SKM-1 (cell line): ENCODE measurements at regions not wholly inside any gene's neighbourhood (a gene's known extent, or its start where the extent isn't known, plus 50 kb on each side); places are given as distances from the start of the nearest gene placed in this dataset.

Source experiments
- DNase-seq: peaks from one replicate; lab custom pipeline; 2025; ENCODE audit not compliant: unreplicated experiment; lab: John Stamatoyannopoulos, UW

DNA sequence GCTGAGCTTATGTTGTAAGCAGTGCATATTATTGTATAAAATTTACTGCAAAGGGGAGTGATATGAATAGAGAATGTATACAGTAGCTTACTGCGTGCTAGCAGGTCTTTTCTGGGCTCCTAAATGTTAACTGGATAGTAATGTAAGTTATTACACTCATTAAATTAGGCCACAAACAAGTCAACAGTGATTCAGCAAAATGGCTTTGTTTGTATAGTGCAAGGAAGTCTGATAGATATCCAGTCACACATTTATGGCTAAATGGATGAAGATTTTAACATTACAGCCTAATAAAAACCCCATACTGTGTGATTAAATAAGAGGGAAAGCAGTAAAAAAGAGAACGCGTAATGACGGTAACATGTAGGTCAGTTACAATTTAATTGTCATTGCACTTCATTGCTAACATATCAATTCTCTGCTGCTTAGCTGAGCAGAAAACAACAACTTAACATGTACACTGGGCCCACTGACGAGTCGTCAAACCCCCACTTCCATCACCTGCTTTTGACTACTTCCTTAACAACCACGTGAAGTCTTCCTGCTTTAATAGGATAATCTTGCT lies 665.0 kb upstream of the FANCL start:
- DNase-seq, result no peak

DNA sequence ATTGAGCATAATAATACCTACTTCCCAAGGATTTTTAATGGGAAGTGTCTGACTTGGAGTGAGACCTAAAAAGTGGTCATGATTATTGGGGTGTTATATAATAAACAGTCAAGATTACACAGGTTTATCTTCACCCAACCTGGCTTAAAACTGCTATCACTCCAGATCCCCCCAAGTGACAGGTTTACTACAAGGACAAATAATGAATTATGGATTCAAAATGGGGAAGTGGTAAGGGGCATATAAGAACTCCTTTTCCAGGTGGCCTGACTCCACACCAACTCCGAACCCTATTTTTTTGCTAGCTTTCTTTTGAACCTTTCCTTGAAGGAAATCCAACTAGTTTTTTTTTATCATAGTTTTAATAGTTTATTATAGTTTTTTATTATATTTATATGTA lies 663.0 kb upstream of the FANCL start:
- no peak for DNase-seq

DNA sequence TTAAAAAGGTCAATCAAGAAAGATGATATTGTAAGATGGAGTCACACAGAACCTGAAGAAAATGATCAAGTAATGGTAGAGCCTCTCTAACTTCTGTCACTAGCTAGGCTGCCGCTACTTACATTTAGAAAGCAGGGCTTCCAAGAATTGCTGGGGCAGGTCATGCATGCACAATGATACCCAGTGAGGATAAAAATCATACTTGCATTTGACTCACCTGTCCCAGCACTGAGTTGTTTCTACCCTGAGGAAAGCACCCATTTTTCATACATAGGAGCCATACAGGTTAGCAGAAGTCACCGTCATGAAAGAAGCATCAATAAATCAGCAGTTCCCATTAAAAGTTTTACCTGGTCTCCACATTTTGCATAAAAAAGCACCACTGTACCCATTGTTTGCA lies 662.3 kb upstream of the FANCL start:
- DNase-seq, result no peak

DNA sequence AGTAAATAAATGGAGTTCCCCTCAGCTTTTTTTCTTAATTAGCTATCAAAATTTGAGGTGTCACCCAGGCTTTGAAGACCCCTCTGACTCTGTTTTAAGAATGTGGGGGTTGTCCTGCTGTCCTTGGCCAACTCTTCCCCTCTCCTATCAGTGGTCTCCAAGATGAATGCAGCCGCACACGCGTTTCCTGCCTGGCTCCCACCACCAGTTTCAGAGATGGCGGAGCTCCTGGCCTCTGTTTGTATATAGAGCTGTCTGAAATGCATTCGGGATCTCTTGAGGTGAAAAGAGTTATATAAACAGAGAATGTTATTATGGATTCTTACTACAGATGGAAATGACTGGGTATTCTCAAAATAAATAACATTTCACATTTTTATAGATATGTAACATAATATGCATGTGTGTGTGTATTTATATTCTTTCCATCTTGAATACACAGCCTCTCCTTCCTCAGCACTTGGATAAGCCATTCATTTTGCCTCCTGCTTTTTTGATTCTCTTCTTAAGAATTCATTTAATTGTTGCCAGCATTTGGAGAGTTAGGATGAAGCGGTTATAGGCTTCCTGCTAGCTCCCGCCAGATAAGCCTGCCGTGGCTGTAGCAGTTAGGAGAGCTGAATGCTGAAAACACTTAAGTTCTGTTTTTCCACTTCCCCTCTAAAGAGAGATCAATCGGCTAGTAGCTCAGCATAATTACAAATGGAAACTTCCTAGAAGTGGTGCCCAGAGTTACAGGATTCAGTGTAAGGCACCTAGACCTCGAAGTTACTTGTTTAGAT lies 659.3 kb upstream of the FANCL start:
- no peak for DNase-seq

DNA sequence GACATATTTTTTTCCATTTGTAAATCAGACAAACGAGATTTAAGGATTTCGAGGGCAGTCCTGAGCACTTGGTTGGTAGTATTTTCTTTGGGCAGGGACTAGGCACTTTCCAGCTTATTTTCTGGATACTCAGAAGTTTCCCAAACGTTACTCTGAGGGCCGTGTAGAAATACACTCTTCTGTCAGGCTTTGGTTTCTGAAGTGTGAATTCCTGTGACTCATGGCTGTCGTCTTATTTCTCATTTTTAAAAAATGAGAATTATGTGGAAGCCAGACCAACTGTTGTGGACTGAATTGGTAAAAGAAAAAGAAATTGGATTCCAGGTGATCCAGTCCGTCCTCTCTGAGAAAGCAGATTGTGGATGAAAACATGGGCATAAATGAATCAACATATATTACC lies 658.6 kb upstream of the FANCL start:
- no peak for DNase-seq

DNA sequence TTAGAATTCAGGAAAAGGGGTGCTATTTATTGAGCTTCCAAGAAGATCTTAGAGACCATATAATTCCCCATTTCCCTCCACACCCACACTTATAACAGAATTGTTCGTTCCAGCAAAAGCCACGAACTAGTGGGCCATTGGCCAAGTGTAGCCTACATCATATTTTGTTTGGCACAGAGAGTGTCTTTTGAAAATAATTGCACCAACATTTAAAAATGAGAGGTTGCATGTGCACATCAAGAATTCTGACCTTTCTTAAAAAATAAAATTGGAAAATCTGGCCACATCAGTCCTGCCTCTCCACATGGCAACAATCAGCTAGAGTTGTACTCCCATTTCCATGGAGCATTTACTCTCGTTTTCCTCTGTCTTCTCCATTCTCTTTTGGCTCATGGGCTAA lies 655.5 kb upstream of the FANCL start:
- no peak for DNase-seq

DNA sequence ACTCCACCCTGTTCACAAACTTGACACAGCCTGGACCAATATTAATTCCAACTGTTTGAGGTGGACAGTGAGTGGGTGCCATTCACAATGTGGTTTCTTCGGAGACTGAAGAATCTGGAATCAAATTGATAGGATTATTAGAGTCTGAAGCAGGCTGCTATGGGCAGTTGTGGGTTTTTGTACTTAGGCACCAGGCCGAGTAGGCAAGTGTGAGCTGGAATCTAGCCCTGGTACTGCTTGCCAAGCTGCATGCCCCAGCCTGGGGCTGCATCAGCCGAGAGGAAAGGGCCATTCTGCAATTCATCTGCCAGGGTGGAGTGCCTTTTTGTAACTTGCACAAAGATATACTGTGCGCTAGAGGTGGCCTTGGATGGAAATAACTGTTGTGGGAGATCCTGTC lies 654.7 kb upstream of the FANCL start:
- no peak for DNase-seq

DNA sequence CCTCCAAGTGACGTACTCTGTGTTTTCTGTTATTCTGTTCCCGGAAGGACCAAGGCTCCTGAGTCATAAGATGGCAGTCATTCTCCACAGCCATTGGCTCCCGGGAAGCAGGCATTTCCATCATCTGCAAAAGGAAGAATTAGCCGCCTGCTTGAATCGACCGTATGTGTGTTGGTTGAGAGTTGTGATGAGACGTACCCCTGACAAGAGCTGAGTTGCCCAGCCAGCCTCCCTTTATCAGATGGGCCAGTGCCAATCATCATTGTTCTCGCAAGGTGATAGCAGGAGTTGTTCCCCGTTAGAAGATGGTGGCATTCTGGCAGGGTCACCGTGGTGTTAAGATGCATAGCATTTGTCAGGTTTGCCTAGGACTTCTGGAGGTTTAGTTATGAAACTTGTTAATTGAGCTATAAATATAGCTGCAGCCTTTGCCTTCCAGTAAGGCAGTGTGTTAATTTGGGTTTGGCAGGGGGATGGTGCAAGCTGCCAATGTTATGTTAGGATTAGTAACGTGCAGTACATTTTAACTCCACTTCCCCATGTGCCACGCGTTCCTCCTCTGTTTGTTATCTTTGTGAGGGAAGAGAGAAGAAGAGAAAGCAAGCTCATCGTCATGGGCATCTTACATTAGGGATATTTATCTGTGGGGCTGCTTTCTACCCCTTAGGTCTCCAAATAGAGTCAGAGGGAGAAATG lies 652.7 kb upstream of the FANCL start:
- DNase-seq, result no peak

DNA sequence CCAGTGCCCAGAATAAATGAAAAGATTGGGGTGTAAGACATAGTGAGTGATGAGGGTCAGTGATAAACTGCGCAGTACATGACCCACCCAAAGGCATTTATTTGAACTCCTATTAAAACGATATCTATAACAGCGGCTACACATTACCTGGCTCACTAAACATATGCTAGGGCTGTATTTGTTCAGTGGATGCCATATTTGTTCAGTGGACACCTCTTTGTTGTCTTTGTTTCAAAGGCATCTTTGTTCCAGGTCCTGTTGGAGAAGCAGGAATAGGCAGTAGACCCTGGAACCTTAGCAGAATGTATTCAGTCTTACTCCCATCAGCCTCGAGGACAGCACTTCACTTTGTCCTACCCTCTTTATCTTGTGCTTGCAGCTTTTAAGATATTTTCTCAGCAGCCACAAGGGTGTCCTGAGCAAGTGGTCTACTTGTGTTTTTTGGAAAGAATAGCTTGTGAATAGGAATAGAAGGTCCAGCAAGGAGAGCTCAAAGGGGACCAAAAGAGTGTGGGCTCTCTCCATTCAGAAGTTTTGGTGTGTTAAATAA lies 650.8 kb upstream of the FANCL start:
- no peak for DNase-seq

DNA sequence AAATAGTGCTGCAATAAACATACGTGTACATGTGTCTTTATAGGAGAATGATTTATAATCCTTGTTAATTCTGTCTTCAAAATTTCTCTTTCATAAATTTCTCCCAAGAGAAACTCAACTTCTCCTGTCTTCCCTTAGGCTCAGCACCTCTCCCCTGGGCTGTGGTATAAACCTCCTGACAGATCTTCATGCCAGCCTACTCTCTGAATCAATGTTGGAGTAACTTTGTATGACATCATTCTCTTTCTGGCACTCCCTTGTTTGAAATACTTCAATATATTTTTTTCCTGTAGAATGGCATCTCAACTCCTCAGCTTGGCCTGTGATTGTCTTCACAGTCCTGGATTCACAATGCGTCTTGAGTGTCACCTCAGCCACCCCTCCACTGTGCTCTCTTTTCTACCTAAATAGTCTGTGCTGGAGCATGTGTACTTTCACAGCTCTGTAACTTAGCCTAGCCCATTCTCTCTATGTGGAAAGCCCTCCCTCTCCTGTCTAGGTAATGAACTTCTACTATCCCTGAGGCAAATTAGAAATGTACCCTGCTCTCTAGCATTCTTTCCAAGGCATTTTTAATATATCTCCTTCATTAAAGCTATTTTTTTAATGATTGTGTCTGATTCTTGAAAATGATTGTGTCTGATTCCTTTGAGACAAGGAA lies 649.9 kb upstream of the FANCL start:
- DNase-seq, result no peak

DNA sequence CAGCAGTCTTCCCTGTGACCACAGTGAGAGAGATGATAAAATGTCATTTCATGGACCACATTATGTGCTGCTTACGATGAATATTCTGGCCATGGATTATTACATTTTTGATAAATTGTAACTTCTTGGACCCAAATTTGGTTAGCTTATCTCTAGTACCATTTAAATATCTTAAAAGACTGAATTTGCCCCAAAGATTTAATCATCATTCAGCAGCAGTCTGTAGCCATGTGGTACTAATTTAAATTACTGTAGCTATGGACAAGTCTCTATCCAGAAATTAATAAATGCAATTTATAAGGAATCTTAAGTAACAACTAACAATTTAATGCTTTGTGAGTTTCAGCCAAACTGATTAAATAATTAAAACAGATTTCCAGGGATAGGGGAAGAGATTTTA lies 644.9 kb upstream of the FANCL start:
- DNase-seq, result no peak

DNA sequence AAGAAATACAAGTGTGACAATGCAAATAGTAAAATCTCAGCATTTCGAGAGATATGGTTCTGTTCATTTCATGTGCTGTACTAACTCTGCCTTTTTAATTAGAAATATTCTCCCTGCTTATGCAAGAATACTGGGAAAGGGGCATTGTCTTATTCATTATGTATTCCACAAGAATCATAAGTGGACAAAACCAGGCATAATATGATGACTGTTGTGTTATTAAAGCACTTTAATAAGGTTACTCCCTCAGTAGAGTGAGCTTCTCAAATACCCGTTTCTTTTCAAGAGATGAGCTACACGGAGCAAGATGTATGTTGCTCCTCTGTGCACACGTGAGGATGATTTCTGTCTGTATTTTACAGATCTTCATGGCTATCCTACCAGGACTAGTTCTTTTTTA lies 638.7 kb upstream of the FANCL start:
- DNase-seq, result no peak

DNA sequence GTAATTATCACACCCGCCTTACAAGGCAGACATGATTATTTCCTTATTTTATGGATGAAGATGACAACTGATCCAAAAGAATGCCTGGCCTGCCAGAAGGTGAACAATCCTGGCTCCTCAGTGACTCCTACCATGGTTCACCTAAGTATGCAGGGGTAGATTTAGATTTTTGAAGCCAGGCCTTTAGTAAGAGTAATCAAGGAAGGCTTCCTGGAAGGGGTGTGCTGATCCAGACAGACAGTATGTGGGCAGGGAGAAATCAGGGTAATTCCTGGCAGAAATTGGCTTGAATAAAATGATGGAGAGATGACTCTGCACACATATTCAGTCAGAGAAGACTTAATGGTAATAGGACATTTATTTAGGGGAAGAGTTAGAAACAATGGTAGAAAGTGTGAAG lies 637.7 kb upstream of the FANCL start:
- DNase-seq, result no peak

DNA sequence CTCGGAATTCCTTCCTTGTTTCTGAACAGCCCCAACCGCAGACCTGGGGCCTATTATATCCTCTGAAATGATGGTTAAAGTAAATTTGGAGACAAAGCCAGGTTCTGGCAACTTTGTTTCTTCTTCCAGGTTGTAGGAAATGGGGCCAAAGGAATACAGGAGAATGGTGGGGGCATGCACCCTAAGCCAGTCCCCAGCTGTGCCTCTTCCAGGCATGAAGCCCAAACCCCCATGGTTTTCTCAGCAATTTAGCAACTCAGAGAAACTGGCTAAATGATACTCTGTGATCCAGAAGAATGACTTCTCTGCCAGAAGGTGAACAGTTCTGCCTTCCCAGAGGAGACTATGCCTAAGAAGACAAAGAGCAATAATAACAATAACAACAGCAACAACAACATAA lies 635.0 kb upstream of the FANCL start:
- DNase-seq, result no peak

DNA sequence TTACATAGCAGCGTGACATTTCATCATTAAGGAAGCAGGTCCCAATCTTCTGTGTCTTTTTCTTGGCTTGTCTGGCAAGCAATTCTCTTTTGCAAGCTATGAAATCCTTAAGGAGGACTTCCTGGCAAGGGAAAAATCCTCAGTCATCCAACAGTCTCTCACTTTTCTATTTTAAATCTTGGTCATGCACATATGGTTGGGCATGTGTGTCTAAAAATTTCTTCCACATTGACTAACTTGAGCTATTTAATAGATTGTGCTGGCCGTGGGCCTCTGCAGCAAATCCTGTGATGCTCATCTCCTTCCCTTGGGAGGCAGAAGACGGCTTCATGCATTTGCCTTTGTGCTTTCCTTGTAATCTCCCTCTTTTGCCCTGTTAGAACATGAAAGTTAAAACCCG lies 634.3 kb upstream of the FANCL start:
- no peak for DNase-seq

DNA sequence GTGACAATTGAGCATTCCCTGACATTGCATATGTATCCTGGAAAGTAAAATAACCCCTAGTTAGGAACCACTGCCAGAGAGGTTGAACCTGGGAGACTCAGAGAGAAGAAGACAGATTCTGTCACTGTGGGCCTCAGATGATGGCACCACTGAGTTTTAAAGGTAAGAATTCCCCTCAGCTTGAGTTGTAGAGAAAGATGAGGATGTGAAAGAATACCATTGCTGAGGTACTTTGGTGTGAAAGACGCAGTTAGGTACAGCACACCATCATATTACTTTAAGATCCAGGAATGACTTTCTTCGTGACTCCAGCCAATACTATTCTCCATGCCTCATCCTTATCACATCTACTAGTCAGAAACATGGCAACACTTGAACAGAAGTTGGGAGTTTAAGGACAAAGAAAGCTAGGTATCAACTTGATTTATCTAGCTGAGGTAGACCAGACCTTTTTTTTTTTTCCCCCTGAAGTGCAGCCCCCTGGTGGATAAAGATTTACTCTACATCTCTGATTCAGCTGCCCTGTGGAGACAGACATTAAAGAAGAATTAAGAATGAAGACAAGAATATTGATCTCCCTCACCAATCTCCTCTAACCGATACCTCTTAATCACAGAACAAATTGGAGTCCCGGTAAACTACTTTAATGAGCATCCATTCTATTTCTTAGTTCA lies 630.5 kb upstream of the FANCL start:
- DNase-seq, result no peak

DNA sequence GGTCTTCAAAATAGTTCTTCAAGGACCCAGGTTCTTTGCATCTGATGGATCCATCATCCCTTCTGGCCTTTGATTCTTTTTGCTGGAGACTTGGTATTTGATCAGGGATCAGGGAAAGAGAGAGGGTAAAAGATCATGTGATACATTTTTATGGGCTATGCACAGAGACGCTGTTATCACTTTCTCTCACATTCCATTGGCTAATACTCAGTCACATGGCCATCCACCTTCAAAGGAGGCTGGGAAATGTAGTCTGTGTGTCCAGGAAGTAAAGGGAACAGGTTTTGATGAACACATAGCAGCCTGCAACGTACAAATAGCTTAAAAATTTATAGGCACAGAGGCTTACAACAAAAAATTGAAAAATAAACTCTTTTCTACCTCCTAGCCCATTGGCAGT lies 629.6 kb upstream of the FANCL start:
- no peak for DNase-seq

DNA sequence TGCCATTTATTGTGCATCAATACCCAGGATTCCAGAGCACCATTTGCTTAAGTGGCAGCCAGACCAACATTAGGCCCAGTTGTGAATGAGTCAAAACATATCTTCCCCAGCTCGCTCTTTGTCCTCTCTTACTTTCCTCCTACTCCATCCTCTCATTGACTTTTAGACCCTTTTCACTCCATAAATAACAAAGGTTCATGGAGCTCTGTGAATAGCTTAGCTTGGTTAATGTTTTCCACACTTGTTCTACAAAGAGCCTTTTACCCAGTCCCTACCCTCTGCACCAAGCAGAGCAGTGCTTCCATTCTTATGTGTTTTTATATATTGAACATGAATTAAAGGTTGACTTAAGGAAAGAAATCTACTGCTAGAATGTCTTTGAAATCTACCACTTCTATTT lies 625.8 kb upstream of the FANCL start:
- DNase-seq, result no peak

DNA sequence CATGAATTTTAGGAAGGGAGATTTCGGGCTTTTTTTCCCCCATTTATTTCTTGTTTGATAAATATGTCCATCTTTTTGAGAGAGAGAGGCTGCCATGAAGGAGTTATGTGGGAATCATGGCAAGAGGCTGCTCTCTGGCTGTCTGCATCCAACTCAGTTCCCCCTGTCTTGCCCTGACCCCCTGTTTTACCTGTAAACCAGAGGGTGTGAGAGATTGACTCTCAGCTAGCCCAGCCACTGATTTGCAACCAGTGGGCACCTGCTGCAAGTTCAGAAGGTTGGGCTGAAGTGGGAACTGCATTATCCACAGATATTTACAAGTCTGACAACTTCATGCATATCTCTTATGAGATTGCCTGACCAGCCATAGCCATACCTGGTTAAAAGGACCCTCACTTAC lies 625.4 kb upstream of the FANCL start:
- DNase-seq, result no peak

DNA sequence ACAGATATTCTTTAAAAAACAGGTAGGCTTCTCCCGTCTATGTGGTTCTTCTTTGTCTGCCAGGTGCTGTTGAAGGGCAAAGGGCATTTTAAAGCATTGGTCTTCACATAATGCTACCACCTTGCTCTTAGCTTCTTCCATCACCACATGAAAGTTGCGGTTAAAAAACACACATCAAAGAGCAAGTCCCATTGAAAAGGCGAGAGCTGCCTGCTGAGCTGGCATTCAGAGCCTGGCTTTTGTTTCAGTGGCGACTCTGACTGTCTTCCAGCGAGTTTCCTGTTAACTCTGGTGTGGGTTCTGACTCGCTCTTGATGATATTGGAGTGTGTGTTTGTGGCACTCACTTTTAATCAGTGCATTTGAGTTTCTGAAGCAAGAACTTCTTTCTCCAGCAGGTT lies 624.9 kb upstream of the FANCL start:
- no peak for DNase-seq

DNA sequence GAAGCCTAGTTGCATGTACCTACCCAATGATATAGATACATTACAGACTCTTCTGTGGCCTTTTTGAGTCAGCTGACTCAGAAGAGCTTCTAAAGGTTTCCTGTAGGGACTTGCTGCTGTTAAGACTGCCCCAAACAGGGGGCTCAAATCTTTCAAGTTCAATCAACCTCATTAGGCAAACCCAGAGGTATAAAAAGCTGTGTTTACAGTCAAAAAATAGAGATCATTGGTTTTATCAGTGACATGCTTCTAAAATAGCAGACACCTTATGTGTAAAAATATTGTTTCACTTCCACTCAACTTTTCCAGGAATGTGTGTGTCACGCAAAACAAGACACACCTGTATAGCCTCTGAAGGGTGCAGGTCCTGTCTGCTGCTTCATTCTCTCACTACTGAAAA lies 624.3 kb upstream of the FANCL start:
- no peak for DNase-seq
